Neutrophil (primary cell): ENCODE measurements at regions not wholly inside any gene's neighbourhood (a gene's known extent, or its start where the extent isn't known, plus 50 kb on each side); places are given as distances from the start of the nearest gene placed in this dataset.

Source experiments
- H3K27ac ChIP-seq: fragments of 200-600 bp; sonication (generic); 2 replicates; pipeline ENCODE4 v1.5.1; 2016; ENCODE audit warnings: mild to moderate bottlenecking, moderate library complexity
- H3K27me3 ChIP-seq: fragments of 200-600 bp; sonication (generic); 2 replicates; pipeline ENCODE4 v1.6.0; 2016; ENCODE audit warnings: mild to moderate bottlenecking
- H3K36me3 ChIP-seq: fragments of 200-600 bp; sonication (generic); 2 replicates; pipeline ENCODE4 v1.5.1; 2017
- H3K4me1 ChIP-seq, 2 experiments: fragments of 200-600 bp in 1 of 2; sonication (generic) in 1 of 2; 1 replicate in 1 of 2; 2 replicates in 1 of 2; pipeline versions ENCODE4 v1.5.1 to v1.6.1; 2013 to 2016; ENCODE audit warnings: low read depth in 1 of 2, low read length in 1 of 2, mild to moderate bottlenecking in 1 of 2, moderate library complexity in 1 of 2; ENCODE audit not compliant: control insufficient read depth in 1 of 2, insufficient read depth in 1 of 2
- H3K4me3 ChIP-seq, 2 experiments: fragments of 200-600 bp in 1 of 2; sonication (generic) in 1 of 2; 1 replicate in 1 of 2; 2 replicates in 1 of 2; pipeline ENCODE4 v1.5.1; 2013 to 2016; ENCODE audit warnings: low read depth in 1 of 2, low read length in 1 of 2, mild to moderate bottlenecking in 1 of 2, moderate library complexity in 1 of 2
- H3K9me3 ChIP-seq: fragments of 200-600 bp; sonication (generic); 2 replicates; pipeline ENCODE4 v1.5.1; 2016
- TF ChIP-seq, protein P1 (sequence below): fragments of 200-600 bp; sonication (generic); IDR thresholded peaks from 2 replicates; pipeline ENCODE4 v1.5.1; 2016; ENCODE audit warnings: antibody characterized with exemption

GRCh38 chr12:112638420-112638819 is 153.1 kb upstream of the RPH3A start:
- Histone ChIP-seq H3K4me1 (no peaks in the 10 kb centered on the region), H3K4me3 (no peak overlapping the region), H3K27ac (no peak overlapping the region), H3K36me3 (no peaks in the 10 kb centered on the region), H3K27me3 (peaks cover 27% of the 10 kb centered on the region), H3K9me3 (no peaks in the 10 kb centered on the region)
- TF ChIP-seq, protein P1, sequence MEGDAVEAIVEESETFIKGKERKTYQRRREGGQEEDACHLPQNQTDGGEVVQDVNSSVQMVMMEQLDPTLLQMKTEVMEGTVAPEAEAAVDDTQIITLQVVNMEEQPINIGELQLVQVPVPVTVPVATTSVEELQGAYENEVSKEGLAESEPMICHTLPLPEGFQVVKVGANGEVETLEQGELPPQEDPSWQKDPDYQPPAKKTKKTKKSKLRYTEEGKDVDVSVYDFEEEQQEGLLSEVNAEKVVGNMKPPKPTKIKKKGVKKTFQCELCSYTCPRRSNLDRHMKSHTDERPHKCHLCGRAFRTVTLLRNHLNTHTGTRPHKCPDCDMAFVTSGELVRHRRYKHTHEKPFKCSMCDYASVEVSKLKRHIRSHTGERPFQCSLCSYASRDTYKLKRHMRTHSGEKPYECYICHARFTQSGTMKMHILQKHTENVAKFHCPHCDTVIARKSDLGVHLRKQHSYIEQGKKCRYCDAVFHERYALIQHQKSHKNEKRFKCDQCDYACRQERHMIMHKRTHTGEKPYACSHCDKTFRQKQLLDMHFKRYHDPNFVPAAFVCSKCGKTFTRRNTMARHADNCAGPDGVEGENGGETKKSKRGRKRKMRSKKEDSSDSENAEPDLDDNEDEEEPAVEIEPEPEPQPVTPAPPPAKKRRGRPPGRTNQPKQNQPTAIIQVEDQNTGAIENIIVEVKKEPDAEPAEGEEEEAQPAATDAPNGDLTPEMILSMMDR = no peak

GRCh38 chr12:112645586-112645985 is 146.0 kb upstream of the RPH3A start:
- no peak overlapping the region for H3K4me3 ChIP-seq
- TF ChIP-seq, protein P1 = no peak
- no peaks in the 10 kb centered on the region for H3K9me3 ChIP-seq
- no peak overlapping the region for H3K27ac ChIP-seq
- H3K27me3 ChIP-seq = peaks cover 27% of the 10 kb centered on the region
- H3K4me1 ChIP-seq = no peaks in the 10 kb centered on the region
- H3K36me3 ChIP-seq = no peaks in the 10 kb centered on the region

DNA sequence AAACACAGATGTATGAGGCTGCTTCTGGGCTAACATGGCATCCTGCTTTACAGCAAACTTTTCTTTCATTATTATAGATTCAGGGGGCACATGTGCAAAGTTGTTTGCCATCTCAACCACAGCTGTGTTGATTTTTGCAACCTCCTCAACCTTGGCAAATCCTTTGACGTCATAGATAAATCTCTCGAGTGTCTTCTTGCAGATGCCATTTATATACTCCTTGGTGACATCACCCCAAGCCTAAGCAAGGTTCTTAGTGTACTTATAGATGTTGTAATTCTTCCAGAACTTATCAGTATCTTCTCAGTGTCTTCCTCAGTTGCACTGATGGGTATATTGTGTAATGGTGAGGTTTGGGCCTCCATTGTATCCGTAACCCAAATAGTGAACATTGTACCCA is 135.4 kb upstream of the RPH3A start:
- Histone ChIP-seq H3K4me1 (no peaks in the 10 kb centered on the region), H3K27ac (no peak overlapping the region), H3K9me3 (no peaks in the 10 kb centered on the region), H3K36me3 (no peaks in the 10 kb centered on the region), H3K27me3 (peaks cover 3% of the 10 kb centered on the region), H3K4me3 (no peak overlapping the region)
- TF ChIP-seq, protein P1 = no peak

DNA sequence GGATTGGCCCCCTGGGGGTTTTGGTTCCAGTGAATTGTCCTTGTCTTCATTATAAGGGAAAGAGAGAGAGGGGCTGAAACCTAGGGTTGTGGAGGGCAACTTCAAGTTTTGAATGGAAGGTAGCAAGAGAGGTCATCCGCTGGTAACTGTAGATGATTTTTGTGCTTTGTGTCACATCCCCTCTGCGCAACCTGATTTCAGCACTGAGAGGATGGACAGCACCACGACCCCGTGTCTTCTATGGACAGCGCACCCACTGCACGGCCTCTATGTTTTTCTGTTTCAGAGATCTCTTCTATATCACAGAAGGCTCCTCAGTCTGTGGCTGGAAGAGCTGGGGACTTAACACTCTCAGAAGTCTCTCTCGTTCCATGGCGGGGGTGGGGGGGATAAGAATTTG is 127.0 kb upstream of the RPH3A start:
- TF ChIP-seq, protein P1 = no peak

DNA sequence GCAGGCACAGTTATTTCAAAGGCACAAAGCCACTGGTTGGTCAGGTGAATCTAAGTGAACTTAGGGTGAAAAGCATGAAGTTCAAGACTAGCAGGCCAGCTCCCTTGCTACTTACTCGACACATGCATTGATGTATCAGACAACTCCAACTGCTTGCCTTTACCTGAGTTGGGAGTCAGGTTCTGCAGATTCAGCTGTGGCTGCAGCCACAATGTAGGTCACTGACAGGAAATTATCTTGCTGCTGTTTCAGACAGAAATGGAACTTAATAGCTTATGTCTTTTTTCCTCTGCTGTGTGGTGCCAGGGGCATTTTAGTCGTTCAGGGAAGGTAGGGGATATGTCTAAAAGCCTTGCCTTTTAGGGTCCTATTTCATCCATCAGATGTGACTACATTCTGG is 125.6 kb upstream of the RPH3A start:
- Histone ChIP-seq H3K4me3 (no peak overlapping the region), H3K36me3 (no peaks in the 10 kb centered on the region), H3K27me3 (peaks cover 5% of the 10 kb centered on the region), H3K27ac (no peak overlapping the region), H3K4me1 (no peaks in the 10 kb centered on the region), H3K9me3 (no peaks in the 10 kb centered on the region)
- TF ChIP-seq, protein P1 = no peak

More for the DNA sequence above, 127.0 kb upstream of the RPH3A start:
- Histone ChIP-seq H3K4me1 (no peaks in the 10 kb centered on the region), H3K27ac (no peak overlapping the region), H3K4me3 (no peak overlapping the region), H3K9me3 (no peaks in the 10 kb centered on the region), H3K36me3 (no peaks in the 10 kb centered on the region), H3K27me3 (peaks cover 5% of the 10 kb centered on the region)

- TF ChIP-seq, protein P1 = no peak
- H3K4me1 ChIP-seq = no peaks in the 10 kb centered on the region
- no peak overlapping the region for H3K4me3 ChIP-seq
- H3K36me3 ChIP-seq = no peaks in the 10 kb centered on the region
- H3K27ac ChIP-seq = no peak overlapping the region
- peaks cover 14% of the 10 kb centered on the region for H3K27me3 ChIP-seq
- no peaks in the 10 kb centered on the region for H3K9me3 ChIP-seq
These were observed 120.0 kb upstream of the RPH3A start for GRCh38 chr12:112671564-112671963.
